HepG2 (cell line): ENCODE measurements at regions not wholly inside any gene's neighbourhood (a gene's known extent, or its start where the extent isn't known, plus 50 kb on each side); places are given as distances from the start of the nearest gene placed in this dataset.

Source experiments
- ATAC-seq: fragments of 200-7000 bp; cut with Tn5 transposase; 3 replicates; pipeline ENCODE4 v1.9.1; 2020; ENCODE audit warnings: mild to moderate bottlenecking, moderate library complexity
- BruUV-seq: library from RNA; stranded (reverse); fragments of 400-500 nt; replicated peaks from 2 replicates; lab custom pipeline; 2021; lab: Mats Ljungman, UMichigan
- CTCF ChIA-PET: fragments of 300-600 bp; formaldehyde crosslinking; extraction: SDS; loops from one replicate; lab custom pipeline; 2021; ENCODE audit warnings: low total read pairs, inconsistent platforms, low intra/inter-chr PET ratio; lab: Yijun Ruan, JAX
- POLR2A ChIA-PET: fragments of 350-600 bp; sonication (Branson Sonifier 250); formaldehyde crosslinking; loops from one replicate; lab custom pipeline; 2020; ENCODE audit warnings: antibody characterized with exemption, inconsistent platforms; lab: Yijun Ruan, JAX
- DNase-seq: peaks from one replicate; pipeline ENCODE4 v3.0.0-alpha.2; 2015; ENCODE audit warnings: low spot score
- FAIRE-seq: peaks from 3 replicates; lab custom pipeline; 2011; peaks lifted over from hg19 to GRCh38; lab: Jason Lieb, UNC
- H2AFZ ChIP-seq: one replicate; pipeline ENCODE4 v1.6.1; 2011; ENCODE audit warnings: low read length, inconsistent platforms
- H3K27ac ChIP-seq: fragments of 300-600 bp; 3 replicates; pipeline ENCODE4 v1.8.0; 2011; ENCODE audit warnings: mixed run types, mild to moderate bottlenecking, mixed read lengths, low read length, inconsistent platforms; ENCODE audit not compliant: insufficient read depth; ENCODE audit errors: extremely low read length
- H3K27me3 ChIP-seq, 2 experiments: fragments of 200-600 bp in 1 of 2; 2 replicates in 1 of 2; 3 replicates in 1 of 2; pipeline versions ENCODE4 v1.6.0 to v1.8.0; 2011; ENCODE audit warnings: low read length in 2 of 2, mild to moderate bottlenecking in 2 of 2, moderate library complexity in 2 of 2, inconsistent platforms in 1 of 2; ENCODE audit not compliant: insufficient read depth in 2 of 2, control insufficient read depth in 1 of 2
- H3K36me3 ChIP-seq, 2 experiments: fragments of 200-600 bp in 1 of 2; replicated peaks in 1 of 2; 2 replicates in 1 of 2; 3 replicates in 1 of 2; pipeline versions ENCODE4 v1.5.1 to v1.8.0; 2011; ENCODE audit warnings: low read length in 2 of 2, inconsistent platforms in 1 of 2; ENCODE audit not compliant: insufficient read depth in 2 of 2, control insufficient read depth in 1 of 2
- H3K4me1 ChIP-seq: 2 replicates; pipeline ENCODE4 v1.5.1; 2012; ENCODE audit warnings: low read length, inconsistent platforms; ENCODE audit not compliant: insufficient read depth
- H3K4me2 ChIP-seq: 2 replicates; pipeline ENCODE4 v1.6.0; 2011; ENCODE audit warnings: low read depth, low read length, inconsistent platforms
- H3K4me3 ChIP-seq, 3 experiments: fragments of 200-600 bp in 1 of 3; sonication (generic), shearing (Covaris generic) in 1 of 3; replicated peaks in 1 of 3; 2 replicates each; pipeline ENCODE4 v1.5.1; 2011 to 2016; ENCODE audit warnings: low read length in 3 of 3, inconsistent platforms in 2 of 3, low read depth in 2 of 3, mild to moderate bottlenecking in 2 of 3, control low read depth in 1 of 3, mixed read lengths in 1 of 3; ENCODE audit not compliant: insufficient read depth in 1 of 3
- H3K79me2 ChIP-seq: one replicate; pipeline ENCODE4 v1.6.1; 2011; ENCODE audit warnings: low read length, inconsistent platforms; ENCODE audit not compliant: insufficient read depth
- H3K9ac ChIP-seq: 2 replicates; pipeline ENCODE4 v1.6.0; 2011; ENCODE audit warnings: mild to moderate bottlenecking, low read depth, low read length, inconsistent platforms; ENCODE audit not compliant: insufficient read depth
- H3K9me3 ChIP-seq: 2 replicates; pipeline ENCODE4 v1.5.1; 2012; ENCODE audit warnings: mild to moderate bottlenecking, low read length
- H4K20me1 ChIP-seq: 2 replicates; pipeline ENCODE4 v1.6.0; 2011; ENCODE audit warnings: inconsistent platforms, mild to moderate bottlenecking, low read length, moderate library complexity; ENCODE audit not compliant: insufficient read depth
- EEA1 ChIP-seq: sonication (generic); formaldehyde crosslinking; IDR thresholded peaks from 2 replicates; pipeline ENCODE4 v1.5.1; 2020; ENCODE audit warnings: mild to moderate bottlenecking, missing genetic modification reagents, borderline replicate concordance
- IRF9 ChIP-seq: sonication (generic); formaldehyde crosslinking; IDR thresholded peaks from 2 replicates; pipeline ENCODE4 v1.8.0; 2022; ENCODE audit warnings: missing genetic modification reagents, mild to moderate bottlenecking, borderline replicate concordance
- NAIF1 ChIP-seq: sonication (generic); formaldehyde crosslinking; IDR thresholded peaks from 2 replicates; pipeline ENCODE4 v1.5.0; 2020; ENCODE audit warnings: mild to moderate bottlenecking, missing genetic modification reagents, borderline replicate concordance
- NFE2L2 ChIP-seq: fragments of 150-350 bp; IDR thresholded peaks from 2 replicates; pipeline ENCODE4 v1.6.1; 2014; ENCODE audit warnings: low read length
- NFKB2 ChIP-seq: sonication (generic); formaldehyde crosslinking; IDR thresholded peaks from 2 replicates; pipeline ENCODE4 v1.4.0; 2020; ENCODE audit warnings: missing genetic modification reagents, borderline replicate concordance
- PRPF4 ChIP-seq: fragments of 200-400 bp; formaldehyde crosslinking; IDR thresholded peaks from 2 replicates; pipeline ENCODE4 v1.6.1; 2016; ENCODE audit warnings: low read length, low read depth; ENCODE audit not compliant: poor library complexity, severe bottlenecking
- ZBTB14 ChIP-seq: sonication (generic); formaldehyde crosslinking; IDR thresholded peaks from 2 replicates; pipeline ENCODE4 v1.4.0; 2020; ENCODE audit warnings: missing genetic modification reagents
- ZBTB46 ChIP-seq: sonication (generic); formaldehyde crosslinking; IDR thresholded peaks from 2 replicates; pipeline ENCODE4 v1.4.0; 2020; ENCODE audit warnings: mild to moderate bottlenecking, missing genetic modification reagents, borderline replicate concordance
- ZNF33B ChIP-seq: sonication (generic); formaldehyde crosslinking; IDR thresholded peaks from 2 replicates; pipeline ENCODE4 v1.5.1; 2020; ENCODE audit warnings: mild to moderate bottlenecking, missing genetic modification reagents
- ZNF430 ChIP-seq: sonication (generic); formaldehyde crosslinking; IDR thresholded peaks from 2 replicates; pipeline ENCODE4 v1.9.0; 2021; ENCODE audit warnings: mild to moderate bottlenecking, missing genetic modification reagents
- ZNF75D ChIP-seq: sonication (generic); formaldehyde crosslinking; IDR thresholded peaks from 2 replicates; pipeline ENCODE4 v1.8.1; 2023; ENCODE audit warnings: missing genetic modification reagents, mild to moderate bottlenecking, borderline replicate concordance
- WGBS: methylation state at CpG from one replicate; pipeline ENCODE4 v1.1.6; 2017; ENCODE audit warnings: low lambda C conversion rate; 5-methylcytosine and 5-hydroxymethylcytosine counted together
- in situ Hi-C: cut with HindIII; loops from 2 replicates; pipeline ENCODE4 v1.10.0; 2017; ENCODE audit warnings: low pct_unique_long_range_greater_than_20kb; ENCODE audit not compliant: extremely low pct_ligation_motif_present
- intact Hi-C: fragments of 100-400 bp; cut with micrococcal nuclease; formaldehyde crosslinking; loops from one replicate; pipeline ENCODE4 v1.10.0; 2022; ENCODE audit not compliant: unreplicated experiment

GRCh38 chr2:8002765-8003393, 679.0 kb upstream of the ID2 start:
- no peak overlapping the region for H3K4me2 ChIP-seq
- H3K9ac ChIP-seq, result no peak overlapping the region
- no peak overlapping the region for H3K4me3 ChIP-seq
- no peaks in the 10 kb centered on the region for H3K79me2 ChIP-seq
- no peak overlapping the region for H3K27ac ChIP-seq
- CTCF ChIA-PET, result no interaction called here
- no TSS peak for BruUV-seq
- no peaks in the 10 kb centered on the region for H3K36me3 ChIP-seq
- H3K27me3 ChIP-seq, result peaks cover 0 to 3% of the 10 kb centered on the region in 2 experiments; a peak in 1 of 5 replicates
- FAIRE-seq (no peak), DNase-seq (no peak), ATAC-seq (no peak)
- WGBS, result 77% methylated on average over 8 of the region's 8 CpGs
- in situ Hi-C loops (no loop called here), intact Hi-C loops (no loop called here)
- H3K4me1 ChIP-seq, result peaks cover 14% of the 10 kb centered on the region; the same call in 1 of the 2 replicates
- no peak overlapping the region for H2AFZ ChIP-seq
- H4K20me1 ChIP-seq, result no peaks in the 10 kb centered on the region
- POLR2A ChIA-PET, result no interaction called here
- TF ChIP-seq NFKB2 (CRISPR knock-in tag) (no peak), ZNF75D (CRISPR knock-in tag) (no peak), IRF9 (CRISPR knock-in tag) (no peak), ZNF430 (CRISPR knock-in tag) (no peak), EEA1 (CRISPR knock-in tag) (no peak), ZBTB46 (CRISPR knock-in tag) (no peak), ZBTB14 (CRISPR knock-in tag) (no peak), NAIF1 (CRISPR knock-in tag) (no peak), ZNF33B (CRISPR knock-in tag) (no peak), PRPF4 (no peak), NFE2L2 (no peak)
- H3K9me3 ChIP-seq, result no peaks in the 10 kb centered on the region
